Activated CD4-positive, alpha-beta T cell treated with anti-CD3 and anti-CD28 coated beads, Interleukin-2, Interleukin-6, amounts not matched to agents 100 ng/mL and 50 ng/mL, durations not matched to agents 16 hours and 8 hours (primary cell): ENCODE measurements at regions not wholly inside any gene's neighbourhood (a gene's known extent, or its start where the extent isn't known, plus 50 kb on each side); places are given as distances from the start of the nearest gene placed in this dataset.

ENCODE experiments used
- DNase-seq: peaks from one replicate; pipeline ENCODE4 v3.0.0-alpha.2; 2020

DNA sequence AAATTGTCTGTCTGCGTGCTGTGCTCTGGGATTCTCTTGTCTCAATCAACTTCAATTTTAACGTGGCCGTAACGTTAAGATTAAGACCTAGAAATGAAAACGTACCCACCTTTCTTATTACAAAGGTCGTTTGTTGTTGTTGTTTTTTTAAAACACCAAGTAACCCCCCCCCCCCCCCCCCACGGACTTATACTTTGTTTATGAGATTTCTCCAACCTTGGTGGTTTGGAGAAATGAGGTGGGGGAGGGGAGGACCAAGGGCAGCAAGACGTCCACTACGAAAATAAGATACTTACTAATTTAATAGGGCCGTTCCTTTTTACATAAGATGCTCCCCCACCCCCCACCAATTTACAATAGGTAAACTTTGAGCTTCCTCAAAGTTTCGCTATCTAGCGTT is 244.4 kb upstream of the TOPAZ1 start:
- DNase-seq, result no peak

GRCh38 chr3:43997788-43998369 is 243.8 kb upstream of the TOPAZ1 start:
- no peak for DNase-seq

DNA sequence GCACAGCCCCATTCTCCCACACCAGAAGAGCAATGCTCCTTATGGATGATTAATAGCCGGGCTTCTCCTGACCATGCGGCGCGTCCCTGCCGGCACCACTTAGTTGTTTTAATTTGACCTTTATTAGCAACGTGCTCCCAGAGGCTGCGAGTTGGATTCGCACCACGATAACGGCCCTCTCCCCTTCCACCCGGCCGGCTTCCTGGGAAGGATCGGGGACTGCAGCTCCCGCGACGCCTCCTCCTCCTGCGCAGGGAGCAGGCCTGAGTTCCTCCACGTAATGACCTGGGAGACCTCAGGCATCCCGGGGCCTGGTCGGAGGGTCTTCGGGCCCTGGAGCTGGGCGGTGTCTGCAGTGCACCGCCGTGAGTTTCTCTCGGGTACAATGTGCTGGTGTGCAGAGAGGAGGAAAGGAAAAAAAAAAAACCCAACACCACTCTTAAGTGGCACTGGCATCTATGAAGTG is 243.3 kb upstream of the TOPAZ1 start:
- no peak for DNase-seq

DNA sequence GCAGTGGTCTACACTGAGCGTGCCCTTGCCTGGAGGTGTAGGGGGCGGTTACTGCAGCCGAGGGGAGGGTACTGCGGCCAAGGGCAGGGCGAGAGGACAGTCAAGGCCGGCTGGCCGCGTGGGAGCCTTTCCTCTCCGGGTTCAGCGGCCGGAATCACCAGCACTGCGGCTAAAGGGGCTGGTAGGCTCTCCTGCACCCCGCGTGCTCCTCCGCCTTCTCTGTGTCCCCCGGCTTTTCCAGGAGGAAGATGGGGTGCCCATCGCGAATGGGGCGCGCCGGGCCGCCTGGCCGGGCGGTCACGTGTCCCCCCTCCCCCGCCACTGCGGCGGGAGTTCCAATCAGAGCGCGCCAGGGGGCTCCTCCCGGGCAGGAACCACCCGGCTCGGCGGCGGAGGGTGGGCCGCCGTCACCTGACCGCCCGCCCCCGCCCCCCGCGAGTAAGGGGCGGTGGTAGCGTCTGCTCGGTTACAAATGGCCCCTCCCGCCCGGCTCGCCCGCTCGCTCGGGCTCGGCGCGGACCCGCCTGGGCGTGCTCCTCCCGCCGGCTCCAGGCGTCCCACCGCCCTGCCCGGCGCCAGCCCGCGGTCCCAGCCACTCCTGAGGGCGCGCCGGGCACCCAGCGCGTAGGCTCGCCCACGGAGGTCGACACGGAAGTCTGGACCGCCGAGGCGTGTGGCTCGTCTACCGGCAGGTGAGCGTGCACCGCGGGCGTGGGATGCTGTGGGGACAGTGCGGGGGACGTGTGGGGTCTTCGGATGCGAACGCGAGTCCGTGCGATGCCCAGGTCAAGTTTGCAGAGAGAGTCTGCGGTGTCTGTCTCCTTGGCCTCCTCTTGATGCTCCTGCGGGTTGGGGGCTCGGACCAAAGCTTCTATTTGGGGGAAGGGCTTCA is 242.6 kb upstream of the TOPAZ1 start:
- DNase-seq, result no peak

- DNase-seq, result no peak
These were observed 241.9 kb upstream of the TOPAZ1 start for GRCh38 chr3:43999728-44000319.

- DNase-seq, result no peak
These were observed 241.1 kb upstream of the TOPAZ1 start for GRCh38 chr3:44000586-44000985.

DNA sequence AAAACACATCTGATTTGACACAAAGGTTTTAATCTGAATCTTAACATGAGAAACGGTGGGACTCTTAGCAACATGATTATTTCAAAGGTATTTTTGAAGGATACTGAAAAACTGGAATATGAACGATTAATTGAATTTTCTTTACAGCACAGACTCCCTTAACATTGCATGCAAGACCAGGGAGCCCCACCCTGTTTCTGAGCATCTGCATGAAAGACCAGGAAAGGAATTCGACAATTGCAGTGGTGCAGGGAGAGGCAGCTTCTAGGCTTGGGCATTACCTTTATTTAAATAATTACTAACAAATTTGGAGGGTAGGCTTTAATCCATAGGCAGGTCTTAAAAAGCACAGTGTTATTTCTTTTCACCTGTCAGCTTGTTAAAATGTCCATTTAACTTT is 240.6 kb upstream of the TOPAZ1 start:
- DNase-seq, result no peak

DNA sequence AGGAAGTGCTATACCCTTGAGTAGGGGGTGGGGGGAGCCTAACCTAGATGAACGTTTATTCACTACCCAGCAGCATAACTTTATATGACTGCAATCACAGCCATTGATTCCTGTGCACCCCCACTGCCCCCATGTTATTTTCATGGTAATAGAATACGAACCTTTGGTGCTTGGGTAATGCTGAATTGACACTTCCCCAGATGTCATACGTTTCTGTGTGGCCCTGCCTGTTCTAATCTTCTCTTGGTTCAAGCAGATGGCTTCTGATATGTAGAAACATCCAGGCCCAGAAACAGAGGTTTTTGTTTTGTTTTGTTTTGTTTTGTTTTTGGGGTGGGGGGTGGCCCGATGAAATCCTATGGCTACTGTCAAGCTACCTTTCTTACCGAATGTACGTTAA is 237.9 kb upstream of the TOPAZ1 start:
- DNase-seq, result no peak

GRCh38 chr3:44011680-44012079 is 230.0 kb upstream of the TOPAZ1 start:
- no peak for DNase-seq

DNA sequence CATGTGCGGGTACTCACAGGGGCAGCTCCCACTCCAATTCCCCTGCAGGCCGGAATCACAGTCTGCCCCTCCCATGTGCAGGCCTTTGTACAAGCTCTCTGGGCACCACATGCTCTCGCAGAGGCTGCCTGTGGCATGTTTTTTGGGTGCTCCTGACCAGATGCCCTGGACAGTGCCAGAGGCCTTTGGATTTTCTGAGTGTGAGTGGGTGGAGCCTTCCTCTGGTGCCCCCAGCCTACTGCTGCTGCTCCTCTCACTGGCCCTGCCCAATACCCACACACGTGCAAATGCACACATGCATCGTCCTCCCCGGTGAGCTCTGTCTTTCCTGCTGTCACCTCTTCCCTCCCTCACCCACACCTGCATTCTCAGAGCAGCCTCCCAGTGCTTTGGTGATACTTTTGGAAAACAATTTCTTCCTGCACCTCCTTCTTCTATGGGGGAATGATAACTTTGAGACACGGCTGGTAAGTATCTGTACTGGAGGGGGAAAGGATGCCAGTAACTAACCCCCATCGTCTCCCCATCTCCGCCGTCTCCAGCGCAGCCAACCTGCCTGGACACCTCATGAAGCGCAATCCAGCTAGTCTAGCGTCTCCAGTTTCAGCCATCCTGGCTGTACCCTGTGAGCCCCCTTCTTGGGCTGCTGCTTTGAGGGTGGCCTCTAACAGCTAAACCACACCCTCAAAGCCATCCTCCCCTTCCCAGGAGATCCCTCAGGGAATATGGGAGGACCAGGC is 229.4 kb upstream of the TOPAZ1 start:
- no peak for DNase-seq

GRCh38 chr3:44013967-44014366 is 227.7 kb upstream of the TOPAZ1 start:
- DNase-seq, result no peak

GRCh38 chr3:44015170-44015569 is 226.5 kb upstream of the TOPAZ1 start:
- DNase-seq, result no peak

- DNase-seq, result no peak
These were observed 224.9 kb upstream of the TOPAZ1 start for GRCh38 chr3:44016818-44017217.

- DNase-seq, result no peak
These were observed 222.8 kb upstream of the TOPAZ1 start for GRCh38 chr3:44018926-44019325.

DNA sequence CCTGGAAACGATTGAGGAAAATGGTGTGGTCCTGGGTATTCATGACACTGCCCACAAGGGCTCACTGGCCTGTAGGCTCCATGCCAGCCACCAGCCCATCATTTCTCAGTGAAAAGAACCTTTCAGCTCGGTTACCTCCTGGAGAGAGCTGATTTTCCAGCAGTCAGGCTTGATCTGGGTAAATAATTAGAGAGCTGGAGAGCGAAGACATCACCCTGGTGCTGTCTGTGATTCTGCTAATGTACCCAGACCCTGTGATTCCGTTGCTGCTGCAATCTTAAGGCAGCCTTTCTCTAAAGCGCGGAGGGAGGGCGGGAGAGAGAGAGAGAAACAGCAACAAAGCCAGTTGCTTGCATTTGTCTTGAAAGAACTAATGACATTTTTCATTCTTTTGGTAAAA is 221.9 kb upstream of the TOPAZ1 start:
- no peak for DNase-seq

GRCh38 chr3:44020143-44020542 is 221.5 kb upstream of the TOPAZ1 start:
- no peak for DNase-seq

GRCh38 chr3:44021651-44022594 is 219.8 kb upstream of the TOPAZ1 start:
- no peak for DNase-seq

DNA sequence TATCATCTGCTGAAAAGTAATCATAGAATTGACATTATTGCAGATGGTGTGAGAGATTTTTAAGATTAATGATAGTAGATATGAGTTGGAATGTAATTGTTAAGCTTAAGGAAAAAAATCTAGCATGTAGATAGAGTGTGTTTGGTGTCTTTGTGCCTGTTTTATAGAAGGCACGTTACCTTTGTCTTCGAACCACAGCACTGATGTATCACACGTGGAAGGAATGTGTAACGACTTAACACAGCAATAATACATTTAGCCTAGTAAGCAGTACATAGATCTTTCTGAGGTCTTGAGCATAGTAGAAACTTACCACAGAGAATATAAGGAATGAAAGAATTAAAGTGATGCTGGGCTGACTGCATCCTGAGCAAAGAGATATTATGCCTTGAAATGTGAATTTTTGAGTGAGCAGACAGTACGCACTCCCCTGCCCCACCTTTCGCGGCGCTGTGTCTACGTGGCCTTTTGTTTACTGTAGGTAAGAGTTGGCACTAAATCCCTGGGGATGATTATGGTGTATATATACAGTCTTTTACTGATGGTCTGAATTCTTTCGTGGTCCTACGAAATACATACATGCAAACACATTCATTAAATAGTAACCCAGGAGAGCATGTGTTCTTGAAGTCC is 217.6 kb upstream of the TOPAZ1 start:
- DNase-seq, result no peak

GRCh38 chr3:44026220-44026865 is 215.3 kb upstream of the TOPAZ1 start:
- DNase-seq, result no peak

DNA sequence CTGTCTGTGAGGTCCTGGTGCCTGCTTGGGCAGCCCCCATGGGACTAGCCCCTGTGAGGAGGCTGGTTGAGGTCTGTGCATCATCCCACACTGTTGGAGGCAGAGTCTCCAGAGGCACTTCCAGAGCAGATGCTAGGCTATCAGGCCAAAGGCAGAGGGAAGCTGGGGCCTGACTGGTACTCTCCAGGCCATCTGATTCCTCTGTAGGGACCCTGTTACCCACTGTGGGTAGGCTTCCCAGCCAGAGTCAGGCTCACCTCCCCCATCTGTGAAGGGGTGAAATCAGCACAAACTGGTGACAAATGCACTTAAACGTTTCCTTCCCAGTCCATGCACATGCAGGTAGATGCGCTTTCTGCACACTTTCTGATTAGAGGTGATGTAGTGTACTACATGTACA is 212.6 kb upstream of the TOPAZ1 start:
- DNase-seq, result no peak

DNA sequence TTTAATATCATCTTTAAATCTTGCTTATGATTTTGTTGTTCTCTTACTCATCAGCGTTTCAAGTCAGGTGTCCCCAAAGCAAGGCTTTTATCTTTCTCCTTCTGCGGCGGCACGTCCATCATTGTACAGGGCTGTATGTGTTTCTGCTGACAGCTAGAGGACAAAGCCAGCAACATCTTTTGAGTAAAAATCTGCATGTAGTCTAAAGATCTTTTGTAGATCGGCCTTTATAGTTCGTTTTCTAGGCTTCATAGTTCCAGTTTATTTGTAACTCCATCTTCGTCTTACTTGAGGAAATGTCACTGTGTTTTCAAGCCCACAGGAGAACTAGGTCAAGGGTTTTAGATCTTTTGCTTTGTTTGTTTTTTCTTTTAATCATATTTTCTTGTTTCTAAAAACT is 211.4 kb upstream of the TOPAZ1 start:
- no peak for DNase-seq
